HEK293T (cell line): ENCODE measurements at regions not wholly inside any gene's neighbourhood (a gene's known extent, or its start where the extent isn't known, plus 50 kb on each side); places are given as distances from the start of the nearest gene placed in this dataset.

Experiments used
- BHLHE40 ChIP-seq: fragments of 450-650 bp; IDR thresholded peaks from 2 replicates; pipeline ENCODE4 v1.6.1; 2016; ENCODE audit warnings: mild to moderate bottlenecking, moderate library complexity, borderline replicate concordance
- FOXK2 ChIP-seq: fragments of 450-650 bp; IDR thresholded peaks from 2 replicates; pipeline ENCODE4 v1.6.1; 2016; ENCODE audit warnings: mild to moderate bottlenecking
- LEF1 ChIP-seq: fragments of 450-650 bp; IDR thresholded peaks from 2 replicates; pipeline ENCODE4 v1.6.1; 2017; ENCODE audit warnings: mild to moderate bottlenecking, borderline replicate concordance
- NFRKB ChIP-seq: fragments of 450-650 bp; IDR thresholded peaks from 2 replicates; pipeline ENCODE4 v1.6.1; 2016; ENCODE audit warnings: mild to moderate bottlenecking, moderate library complexity
- SP1 ChIP-seq: fragments of 450-650 bp; IDR thresholded peaks from 2 replicates; pipeline ENCODE4 v1.6.1; 2017
- ZNF384 ChIP-seq: fragments of 450-650 bp; IDR thresholded peaks from 2 replicates; pipeline ENCODE4 v1.6.1; 2016

- no peak for TF ChIP-seq SP1
- no peak for TF ChIP-seq LEF1
- no peak for TF ChIP-seq FOXK2
- no peak for TF ChIP-seq NFRKB
- TF ChIP-seq BHLHE40: no peak
- TF ChIP-seq ZNF384: no peak
These were observed 76.1 kb upstream of the IRF2 start for GRCh38 chr4:184550476-184550875.
